ENCODE measurements at regions not wholly inside any gene's neighbourhood (a gene's known extent, or its start where the extent isn't known, plus 50 kb on each side); places are given as distances from the start of the nearest gene placed in this dataset.
A peak's percentile ranks its signal among the peaks of the same experiment; 100 is the strongest.

GRCh38 chr13:30038884-30039283 lies 188.5 kb upstream of the UBL3 start:
- POLR2A ChIA-PET: no interaction called here
- CTCF ChIA-PET: interaction anchor here (0.6 to 1.6 kb wide), 5 partner anchors 8 to 194 kb away, joined by 3 read pairs; no protein-coding TSS in a partner anchor
- H3K4me3 ChIP-seq (ENCODE audit: low read depth, low read length): no peak overlapping the region
- H3K36me3 ChIP-seq (ENCODE audit: control insufficient read depth, insufficient read depth, low read length): no peaks in the 10 kb centered on the region
- TF ChIP-seq, protein P1, sequence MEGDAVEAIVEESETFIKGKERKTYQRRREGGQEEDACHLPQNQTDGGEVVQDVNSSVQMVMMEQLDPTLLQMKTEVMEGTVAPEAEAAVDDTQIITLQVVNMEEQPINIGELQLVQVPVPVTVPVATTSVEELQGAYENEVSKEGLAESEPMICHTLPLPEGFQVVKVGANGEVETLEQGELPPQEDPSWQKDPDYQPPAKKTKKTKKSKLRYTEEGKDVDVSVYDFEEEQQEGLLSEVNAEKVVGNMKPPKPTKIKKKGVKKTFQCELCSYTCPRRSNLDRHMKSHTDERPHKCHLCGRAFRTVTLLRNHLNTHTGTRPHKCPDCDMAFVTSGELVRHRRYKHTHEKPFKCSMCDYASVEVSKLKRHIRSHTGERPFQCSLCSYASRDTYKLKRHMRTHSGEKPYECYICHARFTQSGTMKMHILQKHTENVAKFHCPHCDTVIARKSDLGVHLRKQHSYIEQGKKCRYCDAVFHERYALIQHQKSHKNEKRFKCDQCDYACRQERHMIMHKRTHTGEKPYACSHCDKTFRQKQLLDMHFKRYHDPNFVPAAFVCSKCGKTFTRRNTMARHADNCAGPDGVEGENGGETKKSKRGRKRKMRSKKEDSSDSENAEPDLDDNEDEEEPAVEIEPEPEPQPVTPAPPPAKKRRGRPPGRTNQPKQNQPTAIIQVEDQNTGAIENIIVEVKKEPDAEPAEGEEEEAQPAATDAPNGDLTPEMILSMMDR (IDR thresholded peaks at IDR 0.05; ENCODE audit: insufficient read depth, low read depth, low read length): peak; percentile 27; the same call in 1 of the 2 replicates
- no peak for DNase-seq (ENCODE audit: low read depth)
- H3K27me3 ChIP-seq (ENCODE audit: control insufficient read depth, insufficient read depth, low read length): no peaks in the 10 kb centered on the region

DNA sequence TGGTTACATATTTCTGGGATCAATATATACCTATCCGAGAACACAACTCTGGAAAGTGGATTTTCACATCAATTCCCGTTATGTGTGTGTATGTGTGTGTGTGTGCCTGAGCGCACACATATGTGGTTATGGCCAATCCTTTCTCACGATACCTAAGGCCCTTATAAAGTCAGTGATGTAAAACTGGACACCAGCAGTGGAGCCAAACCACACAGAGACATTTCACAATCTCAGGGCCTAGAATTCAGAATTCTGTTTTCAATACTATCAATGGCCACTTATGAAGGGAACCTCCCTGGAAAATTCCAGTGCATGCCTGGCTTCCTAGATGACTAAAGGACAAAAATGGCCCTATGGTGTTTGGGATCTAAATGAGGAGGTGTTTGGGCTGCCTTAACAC lies 187.3 kb upstream of the UBL3 start:
- H3K27me3 ChIP-seq (ENCODE audit: control insufficient read depth, insufficient read depth, low read length): no peaks in the 10 kb centered on the region
- H3K4me3 ChIP-seq (ENCODE audit: low read depth, low read length): no peak overlapping the region
- POLR2A ChIA-PET: no interaction called here
- peak; percentile 22 for DNase-seq (ENCODE audit: low read depth)
- CTCF ChIA-PET: interaction anchor here (1.1 kb wide), 1 partner anchor 9 kb away, joined by 3 read pairs; no protein-coding TSS in a partner anchor
- TF ChIP-seq, protein P1 (IDR thresholded peaks at IDR 0.05; ENCODE audit: insufficient read depth, low read depth, low read length): no peak
- no peaks in the 10 kb centered on the region for H3K36me3 ChIP-seq (ENCODE audit: control insufficient read depth, insufficient read depth, low read length)

GRCh38 chr13:30037306-30037705 lies 186.9 kb upstream of the UBL3 start:
- Histone ChIP-seq H3K36me3 (ENCODE audit: control insufficient read depth, insufficient read depth, low read length) (no peaks in the 10 kb centered on the region), H3K4me3 (ENCODE audit: low read depth, low read length) (no peak overlapping the region), H3K27me3 (ENCODE audit: control insufficient read depth, insufficient read depth, low read length) (no peaks in the 10 kb centered on the region)
- POLR2A ChIA-PET: no interaction called here
- TF ChIP-seq, protein P1 (IDR thresholded peaks at IDR 0.05; ENCODE audit: insufficient read depth, low read depth, low read length): no peak
- no peak for DNase-seq (ENCODE audit: low read depth)
- CTCF ChIA-PET: no interaction called here

DNA sequence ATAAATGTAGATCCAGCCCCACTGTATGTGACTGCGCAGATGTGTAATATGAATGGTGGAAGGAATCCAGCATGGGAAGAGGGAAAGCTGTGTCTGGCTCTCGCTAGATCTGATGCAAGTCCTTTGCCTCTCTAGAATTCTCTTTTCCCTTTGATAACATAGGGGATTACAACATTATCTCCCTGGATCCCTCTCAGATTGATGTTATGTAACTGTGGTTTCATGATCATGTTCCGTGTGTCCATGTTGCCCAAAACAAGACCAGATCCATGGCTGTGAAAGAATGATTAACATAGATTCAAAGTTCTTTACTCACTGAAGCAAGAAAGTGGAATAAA lies 184.0 kb upstream of the UBL3 start:
- Histone ChIP-seq H3K36me3 (ENCODE audit: control insufficient read depth, insufficient read depth, low read length) (no peaks in the 10 kb centered on the region), H3K4me3 (ENCODE audit: low read depth, low read length) (no peak overlapping the region), H3K27me3 (ENCODE audit: control insufficient read depth, insufficient read depth, low read length) (no peaks in the 10 kb centered on the region)
- POLR2A ChIA-PET: no interaction called here
- CTCF ChIA-PET: interaction anchor here (0.8 to 3.4 kb wide), 6 partner anchors 13 to 110 kb away, joined by 3 to 8 read pairs (median 4); no protein-coding TSS in a partner anchor
- DNase-seq (ENCODE audit: low read depth): peak; percentile 22
- TF ChIP-seq, protein P1 (IDR thresholded peaks at IDR 0.05; ENCODE audit: insufficient read depth, low read depth, low read length): no peak

DNA sequence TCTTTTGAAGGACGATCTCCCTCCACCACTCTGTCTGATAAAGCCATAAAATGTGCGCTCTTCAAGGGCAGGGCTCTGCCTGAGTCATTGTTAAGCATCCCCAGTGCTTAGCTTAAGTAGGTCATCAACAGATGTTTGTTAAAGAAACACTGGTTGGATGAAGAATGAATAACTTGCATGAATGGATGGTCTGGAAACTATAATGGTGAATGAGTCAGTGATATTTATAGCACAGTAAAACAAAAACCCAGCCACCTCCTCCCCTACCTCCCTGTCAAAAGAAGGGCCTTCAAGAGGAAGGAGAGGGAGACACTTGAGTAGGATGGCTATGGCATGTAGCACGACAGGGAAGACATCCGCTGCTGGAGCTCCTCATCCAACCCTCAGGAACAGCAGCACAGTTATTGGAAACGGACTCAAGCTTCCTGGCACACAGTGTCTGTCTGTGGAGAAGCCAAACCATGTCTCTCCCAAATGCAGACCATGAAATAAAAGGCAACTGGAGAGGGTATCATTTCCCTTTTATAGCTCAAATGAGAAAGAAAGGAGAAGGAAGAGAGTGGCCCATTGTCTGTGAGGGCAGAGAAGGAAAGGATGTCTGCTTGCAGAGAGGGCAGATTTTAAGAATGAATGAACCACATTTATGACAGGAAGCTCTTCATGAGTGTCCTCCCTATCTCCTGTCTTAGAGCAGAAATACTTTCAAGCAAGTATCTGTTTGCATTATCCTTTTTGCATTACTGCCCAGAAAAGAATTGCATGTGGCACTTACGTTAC lies 183.5 kb upstream of the UBL3 start:
- Histone ChIP-seq H3K4me3 (ENCODE audit: low read depth, low read length) (no peak overlapping the region), H3K27me3 (ENCODE audit: control insufficient read depth, insufficient read depth, low read length) (no peaks in the 10 kb centered on the region), H3K36me3 (ENCODE audit: control insufficient read depth, insufficient read depth, low read length) (no peaks in the 10 kb centered on the region)
- POLR2A ChIA-PET: no interaction called here
- TF ChIP-seq, protein P1 (IDR thresholded peaks at IDR 0.05; ENCODE audit: insufficient read depth, low read depth, low read length): no peak
- DNase-seq (ENCODE audit: low read depth): peak; percentile 95
- CTCF ChIA-PET: interaction anchor here (0.8 to 3.4 kb wide), 8 partner anchors 10 to 187 kb away, joined by 3 to 8 read pairs (median 4); no protein-coding TSS in a partner anchor

Measured in BJ (cell line).